NCI-H1930 (cell line): ENCODE measurements at regions not wholly inside any gene's neighbourhood (a gene's known extent, or its start where the extent isn't known, plus 50 kb on each side); places are given as distances from the start of the nearest gene placed in this dataset.

Source experiments
- DNase-seq, 2 experiments: peaks; one replicate each; lab custom pipeline; 2025; lab: John Stamatoyannopoulos, UW

GRCh38 chr5:158022837-158023236 is 163.9 kb upstream of the CLINT1 start:
- no peak for DNase-seq

DNA sequence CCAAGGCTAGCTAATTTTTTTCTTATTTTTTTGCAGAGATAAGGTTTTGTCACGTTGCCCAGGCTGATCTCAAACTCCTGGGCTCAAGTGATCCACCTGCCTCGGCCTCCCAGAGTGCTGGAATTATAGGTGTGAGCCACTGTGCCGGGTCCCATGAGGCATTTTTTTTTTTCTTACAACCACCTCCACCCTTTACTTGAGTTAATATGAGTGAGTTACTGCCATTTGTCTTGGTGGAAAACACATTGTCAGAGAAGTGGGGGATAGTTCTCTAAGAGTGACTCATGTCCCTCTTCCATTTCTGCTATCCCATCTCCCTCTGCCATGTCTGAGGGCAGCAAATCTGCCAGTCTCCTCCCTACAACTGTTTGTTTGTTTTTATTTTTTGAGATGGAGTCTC is 163.4 kb upstream of the CLINT1 start:
- no peak for DNase-seq

GRCh38 chr5:158020555-158021418 is 161.8 kb upstream of the CLINT1 start:
- DNase-seq: no peak

GRCh38 chr5:158017469-158017868 is 158.5 kb upstream of the CLINT1 start:
- DNase-seq: no peak

DNA sequence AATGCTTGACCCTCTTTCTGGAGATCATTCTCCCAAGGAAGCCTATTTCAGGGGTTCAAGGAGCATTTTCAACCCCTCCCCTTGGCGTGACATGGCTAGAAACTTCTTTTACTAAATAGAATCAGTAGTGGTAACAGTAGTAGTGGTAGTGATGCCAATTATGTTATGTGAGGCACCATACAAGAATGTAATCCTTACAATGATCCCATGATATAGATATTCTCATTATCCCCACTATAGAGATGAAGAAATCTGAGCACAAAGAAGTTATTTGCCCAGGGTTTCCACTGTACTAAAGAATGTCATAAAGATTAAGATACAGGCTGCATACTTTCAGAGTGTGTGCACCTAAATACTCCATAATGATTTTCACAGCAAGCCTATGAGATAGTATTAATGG is 155.4 kb upstream of the CLINT1 start:
- DNase-seq: no peak

GRCh38 chr5:158013939-158014338 is 155.0 kb upstream of the CLINT1 start:
- DNase-seq: no peak

DNA sequence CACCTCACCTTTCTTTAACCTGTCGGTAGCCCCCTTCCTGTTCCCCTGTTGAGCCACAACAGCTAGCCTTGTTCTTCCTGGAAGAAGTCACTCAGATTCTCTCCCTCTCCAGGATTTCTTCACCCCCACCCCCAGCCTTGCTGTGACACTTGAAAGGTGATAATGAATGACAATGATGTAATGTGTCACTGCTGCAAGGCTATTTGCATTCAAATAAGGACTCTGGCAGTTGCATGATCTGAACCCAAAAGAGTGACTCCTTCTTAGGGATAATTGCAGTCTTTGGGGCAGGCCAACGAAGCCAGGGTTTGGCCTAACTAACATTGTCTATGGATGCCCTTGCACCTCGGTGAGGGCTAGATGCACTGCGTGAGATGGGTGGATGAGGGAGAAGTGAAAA is 154.4 kb upstream of the CLINT1 start:
- DNase-seq: no peak

DNA sequence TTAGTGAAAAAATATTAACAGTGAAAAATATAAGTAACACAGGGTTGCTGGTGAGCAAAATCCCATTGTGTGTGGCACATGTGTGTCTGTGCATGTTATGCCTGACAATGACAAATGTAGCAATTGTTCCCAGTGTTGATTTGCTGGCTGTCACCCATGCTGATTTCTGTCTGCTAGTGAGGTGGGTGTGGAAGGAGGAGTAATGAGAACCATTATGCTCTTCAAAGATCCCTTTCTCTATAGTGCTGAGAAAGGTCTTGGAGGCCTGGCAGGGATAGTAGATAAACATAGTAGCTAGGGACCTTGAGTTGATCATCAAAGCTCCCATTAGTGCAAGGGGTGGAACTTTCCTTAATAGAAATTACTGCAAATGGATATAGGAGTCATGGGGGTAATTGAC is 152.5 kb upstream of the CLINT1 start:
- no peak for DNase-seq

- DNase-seq: no peak
These were observed 151.9 kb upstream of the CLINT1 start for GRCh38 chr5:158010831-158011230.

DNA sequence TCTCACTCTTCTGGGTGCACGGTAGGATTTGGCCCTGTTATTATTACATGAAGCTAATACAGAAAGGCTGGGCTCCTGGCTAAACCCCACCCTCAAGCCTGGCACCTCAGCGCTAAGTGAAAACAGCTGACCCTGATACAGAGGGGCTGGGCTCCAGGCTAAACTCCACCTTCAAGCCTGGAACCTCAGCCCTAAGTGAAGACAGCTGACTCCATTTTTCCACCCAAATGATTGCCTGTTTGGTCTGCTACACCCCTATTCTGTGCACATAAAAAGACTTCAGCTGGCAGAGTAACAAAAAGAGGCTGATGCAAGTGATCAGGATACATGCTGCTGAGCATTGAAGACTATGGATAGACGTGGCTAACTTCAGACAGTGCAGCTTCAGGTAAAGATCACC is 148.4 kb upstream of the CLINT1 start:
- DNase-seq: no peak

- no peak for DNase-seq
These were observed 140.8 kb upstream of the CLINT1 start for GRCh38 chr5:157999696-158000095.

DNA sequence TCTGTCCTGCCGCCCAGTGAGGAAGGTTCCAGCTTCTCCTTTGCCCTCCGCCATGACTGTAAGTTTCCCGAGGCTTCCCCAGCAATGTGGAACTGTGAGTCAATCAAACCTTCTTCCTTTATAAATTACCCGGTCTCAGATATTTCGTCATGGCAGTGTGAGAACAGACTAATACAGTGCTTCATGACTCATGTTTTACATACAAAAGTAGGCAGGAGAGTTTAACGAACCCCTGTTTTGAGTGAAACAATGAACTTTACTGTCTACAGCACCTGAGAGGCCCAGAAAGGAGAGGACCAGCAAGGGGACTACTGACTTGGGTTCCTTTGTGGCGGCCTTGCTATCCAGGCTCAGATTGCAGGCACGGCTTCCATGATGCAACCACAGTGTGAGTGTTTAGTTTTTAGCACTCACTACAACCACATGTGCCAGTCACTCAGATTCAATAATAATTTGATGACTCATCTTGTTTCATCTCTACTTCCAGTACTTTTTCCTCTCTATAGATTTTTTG is 139.1 kb upstream of the CLINT1 start:
- DNase-seq: no peak

GRCh38 chr5:157994906-157995519 is 136.1 kb upstream of the CLINT1 start:
- DNase-seq: peak; percentile 1 to 31

GRCh38 chr5:157993986-157994691 is 135.2 kb upstream of the CLINT1 start:
- no peak for DNase-seq

GRCh38 chr5:157993201-157993600 is 134.3 kb upstream of the CLINT1 start:
- DNase-seq: no peak

DNA sequence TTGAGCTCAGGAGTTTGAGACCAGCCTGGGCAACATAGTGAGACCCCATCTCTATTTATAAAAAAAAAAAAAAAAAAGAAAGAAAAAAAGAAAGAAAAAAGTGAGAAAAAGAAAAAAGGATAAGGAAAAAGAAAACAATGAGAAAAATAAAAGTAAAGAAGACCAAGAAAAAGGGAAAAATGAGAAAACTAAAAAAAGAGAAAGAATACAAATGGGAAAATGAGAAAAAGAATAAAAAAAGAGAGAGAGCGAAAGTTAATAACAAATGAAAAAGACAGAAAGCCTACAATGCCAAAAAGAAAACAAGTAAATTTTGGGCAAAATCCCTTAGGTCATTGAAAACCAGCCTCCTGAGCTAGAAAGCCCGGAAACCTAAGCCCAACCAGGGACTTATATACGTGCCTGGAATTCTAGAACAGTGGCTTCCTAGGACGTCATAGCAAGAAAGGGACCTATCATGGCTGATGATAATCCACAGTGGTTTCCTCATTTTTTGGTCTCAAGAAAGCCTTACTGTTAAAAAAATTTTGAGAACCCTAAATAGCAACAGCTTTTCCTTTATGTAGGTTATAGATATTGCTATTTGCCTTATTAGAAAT is 131.7 kb upstream of the CLINT1 start:
- no peak for DNase-seq

- no peak for DNase-seq
These were observed 130.4 kb upstream of the CLINT1 start for GRCh38 chr5:157989296-157989695.

DNA sequence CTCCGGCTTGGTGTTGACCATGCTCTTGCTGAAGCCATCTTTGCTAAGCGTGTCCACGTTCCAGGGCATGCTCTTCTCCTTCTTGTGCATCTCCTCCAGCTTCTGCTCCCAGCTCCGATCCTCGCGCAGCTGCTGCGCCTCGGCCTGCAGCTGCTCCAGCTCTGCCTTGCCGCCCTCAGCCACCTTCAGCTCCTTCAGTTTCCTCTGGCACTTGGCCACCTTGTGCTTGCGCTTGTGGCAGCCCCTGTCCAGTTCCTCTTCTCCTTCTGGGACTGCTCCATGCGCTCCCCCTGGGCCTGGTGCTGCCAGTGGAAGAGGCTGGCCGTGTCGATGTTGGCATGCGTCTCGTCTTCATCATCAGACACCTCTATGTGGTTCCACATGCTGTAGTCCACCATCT is 128.3 kb upstream of the CLINT1 start:
- no peak for DNase-seq

DNA sequence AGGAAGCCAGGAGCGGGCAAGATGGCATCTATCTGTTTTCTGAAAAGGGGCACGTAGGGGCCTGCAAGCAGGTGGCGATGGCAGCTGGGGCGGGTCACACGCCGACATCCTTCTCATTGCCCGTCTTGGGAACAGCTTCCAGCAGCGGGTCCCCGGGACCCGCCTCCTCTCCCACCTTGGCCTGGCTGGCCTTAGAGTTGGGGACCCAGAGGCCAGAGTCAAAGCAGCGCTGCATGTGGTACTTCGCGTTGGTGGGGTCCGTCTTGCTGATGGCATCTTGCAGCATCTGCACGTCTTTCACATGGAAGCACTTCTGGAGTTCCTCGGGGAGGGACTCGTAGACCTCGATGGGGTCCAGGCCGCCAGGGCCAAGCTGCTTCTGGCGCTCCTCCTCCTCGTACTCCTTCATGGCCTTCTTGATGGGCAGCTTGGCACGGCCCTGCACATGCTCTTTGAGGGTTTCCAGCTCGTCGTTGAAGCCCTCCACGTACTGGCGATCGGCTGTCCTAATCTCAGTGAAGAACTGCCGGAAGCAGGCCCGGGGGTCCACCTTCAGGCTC is 127.6 kb upstream of the CLINT1 start:
- DNase-seq: no peak

DNA sequence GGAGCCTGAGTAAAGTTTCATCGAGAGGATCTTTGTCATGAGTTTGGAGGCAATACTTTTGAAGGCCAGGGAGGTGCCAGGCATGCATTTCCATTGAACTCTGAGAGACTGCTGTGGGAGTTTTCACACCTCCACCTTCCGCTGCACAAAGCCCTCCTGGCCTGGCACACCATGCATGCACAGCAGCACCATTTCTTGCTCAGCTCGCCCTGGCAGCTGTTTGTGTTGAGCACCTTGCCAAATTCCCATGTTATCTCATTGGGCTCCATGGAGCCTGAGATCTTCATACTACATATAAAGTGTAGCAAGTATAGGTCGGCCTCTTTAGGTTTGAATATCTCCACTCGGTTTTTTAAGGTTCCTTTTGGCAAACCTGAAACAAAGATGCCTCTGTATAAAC is 125.7 kb upstream of the CLINT1 start:
- no peak for DNase-seq

- DNase-seq: no peak
These were observed 125.1 kb upstream of the CLINT1 start for GRCh38 chr5:157983906-157984551.

DNA sequence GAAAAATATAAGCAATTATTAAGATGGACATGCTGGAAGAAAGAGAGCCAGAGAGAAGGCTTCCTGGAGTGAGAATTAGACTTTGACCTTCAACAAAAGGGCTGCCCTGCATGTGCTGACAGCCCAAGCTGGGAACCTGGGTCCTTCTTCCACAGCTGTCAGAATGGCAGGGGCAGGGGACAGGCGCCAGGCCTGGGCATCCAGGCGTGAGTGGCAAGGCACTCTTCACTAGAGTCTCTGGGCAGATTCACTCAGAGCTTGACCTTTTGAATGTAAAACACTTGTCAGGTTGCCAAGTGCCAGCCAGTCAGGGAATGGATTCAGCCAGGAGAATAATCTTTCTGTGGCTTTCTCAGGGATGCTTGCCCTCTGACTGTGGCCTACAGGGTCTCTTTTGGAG is 119.1 kb upstream of the CLINT1 start:
- no peak for DNase-seq
